Small intestine (tissue), 7 donors: ENCODE measurements at regions not wholly inside any gene's neighbourhood (a gene's known extent, or its start where the extent isn't known, plus 50 kb on each side); places are given as distances from the start of the nearest gene placed in this dataset.

Experiments
- DNase-seq, 2 donors: peaks; one replicate each; pipeline versions ENCODE4 v3.0.0 to v3.0.0-alpha.2; 2013
- FAIRE-seq: peaks from 2 replicates; lab custom pipeline; 2012; peaks lifted over from hg19 to GRCh38; lab: Jason Lieb, UNC
- H3K27ac ChIP-seq, 3 donors: one replicate each; pipeline ENCODE4 v1.5.1; 2013; ENCODE audit warnings: low read length in 2 of 3, mild to moderate bottlenecking in 2 of 3, control low read depth in 1 of 3, inconsistent platforms in 1 of 3, low read depth in 1 of 3, moderate library complexity in 1 of 3
- H3K27me3 ChIP-seq, 3 donors: one replicate each; pipeline ENCODE4 v1.6.1; 2013; ENCODE audit warnings: low read length in 3 of 3, inconsistent platforms in 1 of 3; ENCODE audit not compliant: control insufficient read depth in 3 of 3, insufficient read depth in 3 of 3
- H3K36me3 ChIP-seq, 3 donors: one replicate each; pipeline ENCODE4 v1.6.1; 2013; ENCODE audit warnings: low read length in 3 of 3, inconsistent platforms in 1 of 3, low read depth in 1 of 3, mild to moderate bottlenecking in 1 of 3, moderate library complexity in 1 of 3; ENCODE audit not compliant: control insufficient read depth in 3 of 3, insufficient read depth in 2 of 3
- H3K4me1 ChIP-seq, 3 donors: one replicate each; pipeline ENCODE4 v1.6.1; 2013; ENCODE audit warnings: low read length in 2 of 3, inconsistent platforms in 1 of 3, low read depth in 1 of 3, mild to moderate bottlenecking in 1 of 3, moderate library complexity in 1 of 3; ENCODE audit not compliant: control insufficient read depth in 3 of 3, insufficient read depth in 2 of 3
- H3K4me3 ChIP-seq, 3 donors: one replicate each; pipeline ENCODE4 v1.5.1; 2013; ENCODE audit warnings: low read length in 3 of 3, control low read depth in 1 of 3, inconsistent platforms in 1 of 3, low read depth in 1 of 3, mild to moderate bottlenecking in 1 of 3, moderate library complexity in 1 of 3
- H3K9me3 ChIP-seq, 2 donors: one replicate each; pipeline ENCODE4 v1.6.1; 2013; ENCODE audit warnings: low read depth in 1 of 2, low read length in 1 of 2; ENCODE audit not compliant: control insufficient read depth in 2 of 2, insufficient read depth in 1 of 2
- WGBS, 3 donors: extraction: QIAGEN DNeasy Blood & Tissue Kit; methylation state at CpG; one replicate each; pipeline ENCODE4 v1.1.7; 2013; 5-methylcytosine and 5-hydroxymethylcytosine counted together
- donor health status: healthy with polysubstance abuse.
- donor health status: control.
- donor health status: control.
- donor health status: Bipolar disorder and iron deficiency.
- donor health status: healthy.

DNA sequence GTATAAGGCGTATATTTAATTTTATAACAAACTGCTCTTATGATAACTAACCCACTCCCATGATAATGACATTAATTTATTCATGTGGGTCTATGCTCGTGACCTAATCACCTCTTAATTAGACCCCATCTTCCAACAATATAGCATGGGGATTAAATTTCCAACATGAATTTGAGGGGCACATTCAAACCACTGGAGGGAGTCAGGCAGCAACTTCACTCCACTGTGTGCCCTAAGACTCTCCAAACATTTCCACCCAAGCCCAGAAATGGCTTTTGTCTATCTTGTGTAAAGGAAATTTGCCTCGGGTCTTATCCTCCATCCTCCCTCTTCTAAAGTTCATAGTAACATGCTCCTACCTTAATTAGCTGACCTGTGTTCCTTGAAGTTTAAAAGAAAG, 616.1 kb upstream of the CPEB2 start:
- no peaks in the 10 kb centered on the region for H3K9me3 ChIP-seq

DNA sequence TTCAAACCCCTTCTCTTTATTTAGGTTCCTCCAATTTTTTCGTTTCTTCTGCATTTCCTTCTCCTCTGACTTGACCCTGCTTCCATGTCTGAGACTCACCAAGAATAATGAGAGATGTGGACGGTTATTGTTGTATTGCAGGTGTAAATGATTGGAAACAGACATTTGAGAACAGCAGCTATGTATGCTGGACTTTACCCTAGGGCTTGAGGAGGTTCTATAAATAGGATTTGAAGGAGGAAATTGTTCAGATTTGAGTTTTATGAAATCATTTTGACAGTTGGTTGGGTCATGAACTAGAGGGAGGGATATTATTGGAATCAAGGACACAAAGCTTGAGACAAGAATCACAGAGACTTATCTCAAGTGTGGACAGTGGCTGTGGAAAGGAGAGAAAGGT, 614.6 kb upstream of the CPEB2 start:
- DNase-seq, result peak; percentile 7 to 16
- H3K27me3 ChIP-seq, result no peaks in the 10 kb centered on the region
- H3K4me1 ChIP-seq, result peaks cover 0 to 6% (median 0%) of the 10 kb centered on the region in 3 donors
- no peaks in the 10 kb centered on the region for H3K36me3 ChIP-seq
- H3K4me3 ChIP-seq, result no peak overlapping the region
- no peak overlapping the region for H3K27ac ChIP-seq
- no peak for FAIRE-seq
- 4 to 30% (median 15%) methylated on average over 2 of the region's 2 CpGs for WGBS, 3 donors
- H3K9me3 ChIP-seq, result no peaks in the 10 kb centered on the region

More for the DNA sequence above, 616.1 kb upstream of the CPEB2 start:
- WGBS, 3 donors, result 78 to 81% (median 81%) methylated on average over 3 of the region's 3 CpGs
- no peaks in the 10 kb centered on the region for H3K27me3 ChIP-seq
- H3K4me1 ChIP-seq, result peaks cover 0 to 6% (median 0%) of the 10 kb centered on the region in 3 donors
- FAIRE-seq (no peak), DNase-seq (no peak)
- no peak overlapping the region for H3K4me3 ChIP-seq
- H3K27ac ChIP-seq, result no peak overlapping the region
- H3K36me3 ChIP-seq, result no peaks in the 10 kb centered on the region

DNA sequence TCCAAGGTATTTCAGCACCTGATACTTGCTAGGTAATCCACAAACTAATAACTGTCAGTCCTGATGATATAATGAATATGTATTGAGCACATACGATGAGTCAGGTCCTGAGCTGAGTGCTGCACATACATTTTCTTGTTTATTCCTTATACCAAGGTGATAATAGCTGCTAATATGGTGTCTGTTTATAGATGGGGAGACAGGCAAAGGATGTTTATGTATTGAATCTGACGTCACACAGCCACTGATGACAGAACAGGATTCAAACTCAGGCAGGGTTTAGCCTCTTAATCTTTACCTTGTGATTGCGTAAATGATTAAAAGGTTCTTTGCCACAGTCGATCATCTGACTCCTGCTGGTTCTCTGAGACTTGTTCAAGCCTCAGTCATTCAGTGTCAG, 609.9 kb upstream of the CPEB2 start:
- WGBS, 3 donors, result 59 to 64% (median 64%) methylated on average over 4 of the region's 4 CpGs
- H3K27me3 ChIP-seq, result no peaks in the 10 kb centered on the region
- H3K9me3 ChIP-seq, result no peaks in the 10 kb centered on the region
- no peak overlapping the region for H3K27ac ChIP-seq
- no peak for DNase-seq
- H3K4me1 ChIP-seq, result peaks cover 0 to 6% (median 0%) of the 10 kb centered on the region in 3 donors
- FAIRE-seq, result no peak
- no peaks in the 10 kb centered on the region for H3K36me3 ChIP-seq
- H3K4me3 ChIP-seq, result no peak overlapping the region

DNA sequence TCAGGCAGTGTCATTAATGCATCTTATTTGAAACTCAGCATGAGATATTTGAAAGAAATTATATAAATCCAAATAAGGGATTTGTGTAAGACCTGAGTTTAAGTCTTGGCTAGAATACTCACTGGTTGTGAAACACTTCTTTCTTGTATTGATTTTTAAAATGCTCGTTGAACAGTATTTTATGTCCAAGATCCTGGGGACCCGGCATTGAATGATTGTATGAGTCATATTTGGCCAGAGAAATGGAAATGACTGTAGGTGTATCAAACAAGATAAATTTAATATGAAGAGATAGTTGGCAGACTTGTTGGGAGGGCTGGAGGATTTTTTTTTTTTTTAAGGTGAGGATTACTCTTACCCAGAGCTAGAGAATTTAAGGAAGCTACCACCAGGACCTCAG, 606.1 kb upstream of the CPEB2 start:
- Histone ChIP-seq H3K9me3 (no peaks in the 10 kb centered on the region), H3K27me3 (no peaks in the 10 kb centered on the region), H3K4me1 (no peaks in the 10 kb centered on the region), H3K36me3 (no peaks in the 10 kb centered on the region), H3K27ac (no peak overlapping the region), H3K4me3 (no peak overlapping the region)
- FAIRE-seq, result no peak
- 18 to 65% (median 22%) methylated on average over 2 of the region's 2 CpGs for WGBS, 3 donors
- no peak for DNase-seq

DNA sequence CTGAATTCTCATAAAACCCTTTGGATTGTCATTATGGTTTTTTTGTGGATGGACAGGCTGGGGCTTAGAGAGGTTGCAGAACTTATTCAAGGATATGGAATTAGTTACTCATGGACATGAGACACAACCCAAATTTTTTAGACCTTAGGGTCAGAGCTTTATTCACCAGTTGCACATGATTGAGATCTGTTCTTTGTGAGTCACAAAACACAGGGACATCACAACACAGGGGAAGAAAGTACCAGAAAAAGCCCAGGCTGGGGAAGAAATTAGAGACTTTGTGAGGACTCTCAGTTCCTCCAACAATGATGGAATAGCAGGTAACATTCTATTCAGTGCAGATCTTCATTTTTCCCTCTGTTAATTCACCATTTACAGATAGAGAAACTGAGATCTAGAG, 602.4 kb upstream of the CPEB2 start:
- no peak for FAIRE-seq
- Histone ChIP-seq H3K4me1 (no peaks in the 10 kb centered on the region), H3K36me3 (no peaks in the 10 kb centered on the region), H3K4me3 (no peak overlapping the region), H3K9me3 (no peaks in the 10 kb centered on the region), H3K27me3 (no peaks in the 10 kb centered on the region), H3K27ac (no peak overlapping the region)
- no peak for DNase-seq

DNA sequence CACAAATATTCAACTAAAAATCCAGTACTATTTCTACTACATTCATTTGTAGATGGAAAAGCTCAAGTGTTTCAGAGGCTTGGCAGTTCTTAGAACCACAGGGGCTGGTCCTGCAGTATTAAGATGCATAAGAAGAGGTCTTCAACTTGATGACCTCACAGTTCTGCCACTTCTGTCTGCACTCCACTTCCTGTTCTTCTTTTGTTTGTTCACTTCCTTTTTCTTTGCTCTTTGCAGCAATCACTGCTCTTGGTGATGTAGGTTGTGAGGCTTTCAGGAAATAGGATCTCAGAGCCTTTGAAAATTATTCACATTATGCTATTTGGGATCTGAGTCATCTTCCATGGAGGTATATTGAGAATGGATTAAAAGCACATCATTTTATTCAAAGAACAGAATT, 602.0 kb upstream of the CPEB2 start:
- no peak for FAIRE-seq
- H3K27ac ChIP-seq, result no peak overlapping the region
- DNase-seq, result no peak

DNA sequence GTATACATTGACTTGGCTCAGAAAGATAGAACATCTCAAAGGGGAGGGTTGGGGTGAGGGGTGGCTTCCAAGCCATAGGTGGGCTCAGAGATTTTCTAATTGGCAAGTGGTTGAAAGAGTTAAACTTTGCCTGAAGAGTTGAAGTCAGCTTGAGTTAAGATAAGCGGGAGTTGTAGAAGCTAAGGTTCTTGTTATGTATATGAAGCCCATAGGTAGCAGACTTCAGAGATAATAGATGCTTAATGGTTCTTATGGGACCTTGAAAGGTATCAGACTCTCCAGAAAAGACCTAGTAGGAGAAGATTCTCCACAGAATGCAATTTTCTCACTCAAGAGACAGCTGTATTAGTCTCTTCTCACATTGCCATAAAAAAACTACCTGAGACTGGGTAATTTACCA, 599.1 kb upstream of the CPEB2 start:
- no peak overlapping the region for H3K27ac ChIP-seq
- 67 to 86% (median 85%) methylated on average over 1 of the region's 1 CpG for whole genome bisulfite sequencing, 3 donors
- DNase-seq (no peak), FAIRE-seq (no peak)
- H3K27me3 ChIP-seq, result no peaks in the 10 kb centered on the region
- H3K9me3 ChIP-seq, result no peaks in the 10 kb centered on the region
- no peaks in the 10 kb centered on the region for H3K36me3 ChIP-seq
- no peak overlapping the region for H3K4me3 ChIP-seq
- H3K4me1 ChIP-seq, result no peaks in the 10 kb centered on the region

More for the DNA sequence above, 602.0 kb upstream of the CPEB2 start:
- H3K9me3 ChIP-seq, result no peaks in the 10 kb centered on the region
- H3K4me3 ChIP-seq, result no peak overlapping the region
- no peaks in the 10 kb centered on the region for H3K27me3 ChIP-seq
- H3K36me3 ChIP-seq, result no peaks in the 10 kb centered on the region
- H3K4me1 ChIP-seq, result no peaks in the 10 kb centered on the region

DNA sequence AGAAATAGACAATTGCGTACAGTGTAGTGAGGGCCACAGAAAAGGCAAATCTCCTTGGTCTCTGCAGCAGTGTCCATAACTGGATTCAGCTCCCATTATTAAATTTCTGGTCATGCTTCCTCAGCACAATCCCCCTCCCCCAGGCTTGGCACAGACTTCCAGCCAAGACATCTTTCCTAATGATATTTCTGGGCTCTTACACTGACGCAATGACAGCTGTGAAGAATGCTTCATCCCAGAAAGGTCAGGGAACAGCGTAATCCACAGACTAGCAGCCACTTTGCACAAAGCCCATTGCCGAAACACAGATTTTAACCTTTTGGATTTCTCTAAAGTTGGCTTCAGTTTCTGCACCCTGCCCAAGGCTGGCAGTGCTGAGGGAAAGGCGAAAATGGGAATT, 597.6 kb upstream of the CPEB2 start:
- no peaks in the 10 kb centered on the region for H3K36me3 ChIP-seq
- no peak overlapping the region for H3K4me3 ChIP-seq
- 72 to 92% (median 83%) methylated on average over 5 of the region's 5 CpGs for WGBS, 3 donors
- no peaks in the 10 kb centered on the region for H3K4me1 ChIP-seq
- DNase-seq (no peak), FAIRE-seq (no peak)
- no peaks in the 10 kb centered on the region for H3K9me3 ChIP-seq
- H3K27me3 ChIP-seq, result no peaks in the 10 kb centered on the region
- no peak overlapping the region for H3K27ac ChIP-seq

DNA sequence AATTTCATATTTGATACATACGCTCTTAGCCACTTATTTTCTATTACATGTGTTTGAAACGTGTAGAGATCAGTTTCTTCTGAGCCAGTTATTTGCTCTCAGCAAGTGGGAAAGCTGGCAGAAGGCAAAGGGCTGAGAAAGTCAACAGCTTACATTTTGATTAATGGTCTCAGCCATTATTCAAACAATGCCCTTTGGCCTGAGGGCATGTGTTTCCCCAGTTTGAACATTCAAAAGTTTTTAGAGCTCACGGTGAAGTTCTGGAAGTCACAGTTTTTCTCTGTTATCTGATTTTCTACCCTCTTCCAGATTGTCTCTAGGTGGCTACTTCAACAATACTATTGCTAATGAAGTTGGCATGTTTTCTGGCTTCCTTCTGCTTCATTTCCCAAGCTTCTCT, 591.8 kb upstream of the CPEB2 start:
- H3K27ac ChIP-seq, result no peak overlapping the region
- no peak for FAIRE-seq

More for the DNA sequence above, 591.8 kb upstream of the CPEB2 start:
- no peak overlapping the region for H3K4me3 ChIP-seq
- H3K27me3 ChIP-seq, result no peaks in the 10 kb centered on the region
- H3K36me3 ChIP-seq, result no peaks in the 10 kb centered on the region
- H3K9me3 ChIP-seq, result no peaks in the 10 kb centered on the region
- H3K4me1 ChIP-seq, result no peaks in the 10 kb centered on the region
- no peak for DNase-seq
- 22 to 41% (median 27%) methylated on average over 3 of the region's 3 CpGs for WGBS, 3 donors
